Testis (tissue), 2 donors: ENCODE measurements at regions not wholly inside any gene's neighbourhood (a gene's known extent, or its start where the extent isn't known, plus 50 kb on each side); places are given as distances from the start of the nearest gene placed in this dataset.
"Not testable (repeated sequence)": the region's sequence is repeated elsewhere in the genome, so short reads cannot be mapped to it uniquely, and the experiment has no call there.

ENCODE experiments used
- CTCF ChIP-seq, 3 experiments: fragments of 450-650 bp in 2 of 3; fragments of 200-600 bp in 1 of 3; sonication (generic) in 1 of 3; IDR thresholded peaks; one replicate each; pipeline ENCODE4 v1.5.1; 2016 to 2019; ENCODE audit warnings: antibody characterized with exemption in 3 of 3, mild to moderate bottlenecking in 2 of 3, moderate library complexity in 1 of 3
- POLR2A ChIP-seq: fragments of 450-650 bp; IDR thresholded peaks from one replicate; pipeline ENCODE4 v1.6.1; 2017; ENCODE audit warnings: antibody characterized with exemption, mild to moderate bottlenecking, moderate library complexity

DNA sequence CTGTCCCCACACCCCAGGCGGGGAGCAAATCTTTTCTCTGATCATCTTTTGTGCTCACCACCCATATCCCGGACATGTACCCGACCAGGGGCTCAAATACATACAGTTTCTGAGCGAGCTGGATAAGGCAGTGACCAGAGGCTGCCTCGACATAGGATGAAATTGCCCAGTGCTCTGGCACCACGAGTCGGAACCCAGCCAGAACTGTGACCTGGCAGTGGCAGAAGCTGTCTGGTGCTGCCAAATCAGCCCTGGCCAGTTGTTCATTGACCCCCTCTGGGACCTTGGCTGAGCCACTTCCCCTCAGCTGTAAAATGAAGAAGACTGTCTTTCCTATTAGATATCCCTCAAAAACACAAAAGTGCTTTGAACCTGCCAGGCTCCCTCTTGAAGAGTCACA, 60.6 kb downstream of the CDRT15L2 start:
- TF ChIP-seq CTCF (IDR thresholded peaks at IDR 0.05); POLR2A: not testable (repeated sequence)
